Keratinocyte (primary cell): ENCODE measurements at regions not wholly inside any gene's neighbourhood (a gene's known extent, or its start where the extent isn't known, plus 50 kb on each side); places are given as distances from the start of the nearest gene placed in this dataset.

Experiments used
- EZH2 ChIP-seq: IDR thresholded peaks from one replicate; pipeline ENCODE4 v1.6.1; 2012; ENCODE audit warnings: inconsistent platforms, mild to moderate bottlenecking, low read length, moderate library complexity
- TF ChIP-seq, protein P1 (sequence below), 3 experiments: IDR thresholded peaks in 1 of 3; conservative IDR thresholded peaks in 1 of 3; optimal IDR thresholded peaks in 1 of 3; 2 replicates in 2 of 3; 3 replicates in 1 of 3; pipeline versions ENCODE3 to v1.5.1; 2011; ENCODE audit warnings: low read length in 3 of 3, mild to moderate bottlenecking in 3 of 3, moderate library complexity in 2 of 3, control low read depth in 1 of 3, inconsistent platforms in 1 of 3; ENCODE audit not compliant: insufficient read depth in 2 of 3; ENCODE audit errors: extremely low read depth in 1 of 3

DNA sequence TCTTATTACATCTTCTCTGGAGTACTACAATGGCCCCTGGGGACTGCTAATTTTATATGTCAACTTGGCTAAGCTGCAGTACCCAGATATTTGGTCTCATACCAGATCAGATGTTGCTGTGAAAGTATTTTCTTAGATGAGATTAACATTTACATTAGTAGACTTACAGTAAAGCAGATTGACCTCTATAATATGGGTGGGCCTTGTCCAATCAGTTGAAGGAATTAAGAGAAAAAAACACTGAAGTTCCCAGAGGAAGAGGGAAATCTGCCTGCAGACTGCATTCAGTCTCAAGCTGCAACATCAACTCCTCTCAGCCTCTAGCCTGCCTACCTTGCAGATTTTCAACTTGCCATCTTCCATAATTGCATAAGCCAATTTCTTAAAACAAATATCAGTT, 430.1 kb downstream of the MED13L start:
- TF ChIP-seq, protein P1, sequence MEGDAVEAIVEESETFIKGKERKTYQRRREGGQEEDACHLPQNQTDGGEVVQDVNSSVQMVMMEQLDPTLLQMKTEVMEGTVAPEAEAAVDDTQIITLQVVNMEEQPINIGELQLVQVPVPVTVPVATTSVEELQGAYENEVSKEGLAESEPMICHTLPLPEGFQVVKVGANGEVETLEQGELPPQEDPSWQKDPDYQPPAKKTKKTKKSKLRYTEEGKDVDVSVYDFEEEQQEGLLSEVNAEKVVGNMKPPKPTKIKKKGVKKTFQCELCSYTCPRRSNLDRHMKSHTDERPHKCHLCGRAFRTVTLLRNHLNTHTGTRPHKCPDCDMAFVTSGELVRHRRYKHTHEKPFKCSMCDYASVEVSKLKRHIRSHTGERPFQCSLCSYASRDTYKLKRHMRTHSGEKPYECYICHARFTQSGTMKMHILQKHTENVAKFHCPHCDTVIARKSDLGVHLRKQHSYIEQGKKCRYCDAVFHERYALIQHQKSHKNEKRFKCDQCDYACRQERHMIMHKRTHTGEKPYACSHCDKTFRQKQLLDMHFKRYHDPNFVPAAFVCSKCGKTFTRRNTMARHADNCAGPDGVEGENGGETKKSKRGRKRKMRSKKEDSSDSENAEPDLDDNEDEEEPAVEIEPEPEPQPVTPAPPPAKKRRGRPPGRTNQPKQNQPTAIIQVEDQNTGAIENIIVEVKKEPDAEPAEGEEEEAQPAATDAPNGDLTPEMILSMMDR (optimal IDR thresholded peaks at IDR 0.05 in 1 of 3, IDR thresholded peaks at IDR 0.05 in 1 of 3, conservative IDR thresholded peaks at IDR 0.05 in 1 of 3; ENCODE audit: extremely low read depth in 1 of 3, insufficient read depth in 2 of 3, low read length in 3 of 3): no peak
- no peak for TF ChIP-seq EZH2
